ENCODE measurements at regions not wholly inside any gene's neighbourhood (a gene's known extent, or its start where the extent isn't known, plus 50 kb on each side); places are given as distances from the start of the nearest gene placed in this dataset.

GRCh38 chr14:31934767-31935266 lies 142.3 kb upstream of the ARHGAP5 start:
- no peak for TF ChIP-seq CTCF (IDR thresholded peaks at IDR 0.05; ENCODE audit: insufficient read depth, low read length, poor library complexity, severe bottlenecking)
- TF ChIP-seq EZH2phosphoT487 (conservative IDR thresholded peaks at IDR 0.05; ENCODE audit: low read length), result no peak

Measured in SU-DHL-6 (cell line).